GM20000 (cell line): ENCODE measurements at regions not wholly inside any gene's neighbourhood (a gene's known extent, or its start where the extent isn't known, plus 50 kb on each side); places are given as distances from the start of the nearest gene placed in this dataset.

Source experiments
- DNase-seq: peaks from one replicate; pipeline ENCODE4 v3.0.0; 2012; ENCODE audit warnings: low spot score
- TF ChIP-seq, protein P1 (sequence below): IDR thresholded peaks from 2 replicates; pipeline ENCODE4 v1.5.1; 2012; ENCODE audit warnings: mild to moderate bottlenecking, control low read depth; ENCODE audit errors: extremely low read depth, missing control alignments

GRCh38 chr1:190738317-190738716 lies 260.7 kb upstream of the BRINP3 start:
- no peak for DNase-seq
- TF ChIP-seq, protein P1, sequence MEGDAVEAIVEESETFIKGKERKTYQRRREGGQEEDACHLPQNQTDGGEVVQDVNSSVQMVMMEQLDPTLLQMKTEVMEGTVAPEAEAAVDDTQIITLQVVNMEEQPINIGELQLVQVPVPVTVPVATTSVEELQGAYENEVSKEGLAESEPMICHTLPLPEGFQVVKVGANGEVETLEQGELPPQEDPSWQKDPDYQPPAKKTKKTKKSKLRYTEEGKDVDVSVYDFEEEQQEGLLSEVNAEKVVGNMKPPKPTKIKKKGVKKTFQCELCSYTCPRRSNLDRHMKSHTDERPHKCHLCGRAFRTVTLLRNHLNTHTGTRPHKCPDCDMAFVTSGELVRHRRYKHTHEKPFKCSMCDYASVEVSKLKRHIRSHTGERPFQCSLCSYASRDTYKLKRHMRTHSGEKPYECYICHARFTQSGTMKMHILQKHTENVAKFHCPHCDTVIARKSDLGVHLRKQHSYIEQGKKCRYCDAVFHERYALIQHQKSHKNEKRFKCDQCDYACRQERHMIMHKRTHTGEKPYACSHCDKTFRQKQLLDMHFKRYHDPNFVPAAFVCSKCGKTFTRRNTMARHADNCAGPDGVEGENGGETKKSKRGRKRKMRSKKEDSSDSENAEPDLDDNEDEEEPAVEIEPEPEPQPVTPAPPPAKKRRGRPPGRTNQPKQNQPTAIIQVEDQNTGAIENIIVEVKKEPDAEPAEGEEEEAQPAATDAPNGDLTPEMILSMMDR, result no peak

GRCh38 chr1:190739926-190740325 lies 262.3 kb upstream of the BRINP3 start:
- TF ChIP-seq, protein P1, result no peak
- DNase-seq, result no peak

GRCh38 chr1:190747704-190748103 lies 270.0 kb upstream of the BRINP3 start:
- TF ChIP-seq, protein P1, result no peak
- no peak for DNase-seq

GRCh38 chr1:190752131-190752530 lies 274.5 kb upstream of the BRINP3 start:
- TF ChIP-seq, protein P1, result no peak
- no peak for DNase-seq

GRCh38 chr1:190754666-190755065 lies 277.0 kb upstream of the BRINP3 start:
- no peak for DNase-seq
- TF ChIP-seq, protein P1, result no peak

DNA sequence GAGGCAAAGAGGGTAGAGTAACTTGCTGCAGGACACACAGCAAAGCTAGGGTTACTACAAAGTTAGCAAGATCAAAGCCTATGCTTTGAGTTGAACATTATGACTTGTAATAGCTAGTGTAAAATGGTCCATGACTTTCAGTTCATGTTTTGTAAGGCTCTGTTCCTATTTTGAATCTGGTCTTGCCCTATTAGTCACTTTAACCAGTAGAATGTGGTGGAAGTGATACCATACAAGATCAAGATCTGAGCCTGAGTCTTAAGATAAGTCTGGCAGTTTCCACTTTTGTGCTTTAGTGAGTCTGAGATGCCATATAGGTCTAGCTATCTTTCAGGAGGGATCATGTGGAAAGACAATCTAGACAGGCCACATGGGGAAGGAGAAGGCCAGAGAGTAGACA lies 282.1 kb upstream of the BRINP3 start:
- TF ChIP-seq, protein P1, result no peak
- peak; percentile 4 for DNase-seq

- TF ChIP-seq, protein P1, result no peak
- DNase-seq, result no peak
Measured at GRCh38 chr1:190762325-190762724, 284.7 kb upstream of the BRINP3 start.
